NT2/D1 (cell line): ENCODE measurements at regions not wholly inside any gene's neighbourhood (a gene's known extent, or its start where the extent isn't known, plus 50 kb on each side); places are given as distances from the start of the nearest gene placed in this dataset.

Experiments
- DNase-seq: peaks from one replicate; pipeline ENCODE4 v3.0.0-alpha.2; 2011; ENCODE audit warnings: low read depth, low spot score
- H3K27me3 ChIP-seq: 2 replicates; pipeline ENCODE4 v1.6.0; 2011; ENCODE audit warnings: mild to moderate bottlenecking; ENCODE audit not compliant: insufficient read length, insufficient read depth
- H3K36me3 ChIP-seq: 2 replicates; pipeline ENCODE4 v1.6.1; 2011; ENCODE audit warnings: mild to moderate bottlenecking, low read length, mixed read lengths; ENCODE audit not compliant: insufficient read depth, insufficient read length
- H3K4me1 ChIP-seq: 2 replicates; pipeline ENCODE4 v1.5.1; 2011; ENCODE audit not compliant: insufficient read depth, insufficient read length
- H3K4me3 ChIP-seq: 2 replicates; pipeline ENCODE4 v1.5.1; 2011; ENCODE audit warnings: low read depth; ENCODE audit not compliant: insufficient read length
- H3K9ac ChIP-seq: 2 replicates; pipeline ENCODE4 v1.6.0; 2011; ENCODE audit warnings: low read depth; ENCODE audit not compliant: insufficient read length
- H3K9me3 ChIP-seq: 2 replicates; pipeline ENCODE4 v1.5.1; 2011; ENCODE audit warnings: mild to moderate bottlenecking, low read length; ENCODE audit not compliant: insufficient read depth
- SUZ12 ChIP-seq: IDR thresholded peaks from 2 replicates; pipeline ENCODE4 v1.6.1; 2011; ENCODE audit not compliant: insufficient read length, insufficient read depth; ENCODE audit errors: extremely low read depth
- YY1 ChIP-seq: IDR thresholded peaks from 2 replicates; pipeline ENCODE4 v1.6.1; 2011; ENCODE audit not compliant: insufficient read length, insufficient read depth
- ZNF274 ChIP-seq: IDR thresholded peaks from 2 replicates; pipeline ENCODE4 v1.6.1; 2011; ENCODE audit warnings: mild to moderate bottlenecking, low read depth, low read length

GRCh38 chr10:4730998-4731397, 95.0 kb upstream of the AKR1E2 start:
- Histone ChIP-seq H3K9me3 (no peaks in the 10 kb centered on the region), H3K27me3 (no peaks in the 10 kb centered on the region), H3K36me3 (no peaks in the 10 kb centered on the region), H3K4me1 (no peaks in the 10 kb centered on the region), H3K9ac (no peak overlapping the region), H3K4me3 (no peak overlapping the region)
- no peak for DNase-seq
- TF ChIP-seq YY1 (no peak), ZNF274 (no peak), SUZ12 (no peak)

GRCh38 chr10:4725917-4726606, 99.9 kb upstream of the AKR1E2 start:
- Histone ChIP-seq H3K4me3 (no peak overlapping the region), H3K36me3 (no peaks in the 10 kb centered on the region), H3K27me3 (no peaks in the 10 kb centered on the region), H3K9me3 (no peaks in the 10 kb centered on the region), H3K9ac (no peak overlapping the region), H3K4me1 (no peaks in the 10 kb centered on the region)
- TF ChIP-seq SUZ12 (no peak), ZNF274 (no peak), YY1 (no peak)
- no peak for DNase-seq

- no peaks in the 10 kb centered on the region for H3K27me3 ChIP-seq
- no peak for TF ChIP-seq YY1
- no peak for TF ChIP-seq ZNF274
- TF ChIP-seq SUZ12 = no peak
- no peak for DNase-seq
- no peaks in the 10 kb centered on the region for H3K9me3 ChIP-seq
- no peaks in the 10 kb centered on the region for H3K4me1 ChIP-seq
- H3K36me3 ChIP-seq = no peaks in the 10 kb centered on the region
- H3K9ac ChIP-seq = no peak overlapping the region
- no peak overlapping the region for H3K4me3 ChIP-seq
Measured at GRCh38 chr10:4723860-4724259, 102.1 kb upstream of the AKR1E2 start.

- no peaks in the 10 kb centered on the region for H3K36me3 ChIP-seq
- no peaks in the 10 kb centered on the region for H3K4me1 ChIP-seq
- H3K9me3 ChIP-seq = no peaks in the 10 kb centered on the region
- H3K27me3 ChIP-seq = no peaks in the 10 kb centered on the region
- no peak for TF ChIP-seq ZNF274
- H3K9ac ChIP-seq = no peak overlapping the region
- DNase-seq = no peak
- H3K4me3 ChIP-seq = no peak overlapping the region
Measured at GRCh38 chr10:4721999-4722753, 103.8 kb upstream of the AKR1E2 start.

GRCh38 chr10:4720463-4720862, 105.5 kb upstream of the AKR1E2 start:
- TF ChIP-seq YY1 (no peak), SUZ12 (no peak), ZNF274 (no peak)
- Histone ChIP-seq H3K9me3 (no peaks in the 10 kb centered on the region), H3K9ac (no peak overlapping the region), H3K4me3 (no peak overlapping the region), H3K4me1 (no peaks in the 10 kb centered on the region), H3K27me3 (no peaks in the 10 kb centered on the region), H3K36me3 (no peaks in the 10 kb centered on the region)
- no peak for DNase-seq

GRCh38 chr10:4719671-4720070, 106.3 kb upstream of the AKR1E2 start:
- no peaks in the 10 kb centered on the region for H3K36me3 ChIP-seq
- H3K9me3 ChIP-seq = no peaks in the 10 kb centered on the region
- H3K27me3 ChIP-seq = no peaks in the 10 kb centered on the region
- no peak for TF ChIP-seq SUZ12
- TF ChIP-seq ZNF274 = no peak
- no peak for TF ChIP-seq YY1
- DNase-seq = no peak
- H3K4me3 ChIP-seq = no peak overlapping the region
- H3K4me1 ChIP-seq = no peaks in the 10 kb centered on the region
- no peak overlapping the region for H3K9ac ChIP-seq

- no peaks in the 10 kb centered on the region for H3K27me3 ChIP-seq
- H3K9ac ChIP-seq = no peak overlapping the region
- no peaks in the 10 kb centered on the region for H3K9me3 ChIP-seq
- no peaks in the 10 kb centered on the region for H3K36me3 ChIP-seq
- TF ChIP-seq YY1 = no peak
- TF ChIP-seq SUZ12 = no peak
- TF ChIP-seq ZNF274 = no peak
- no peaks in the 10 kb centered on the region for H3K4me1 ChIP-seq
- no peak for DNase-seq
- H3K4me3 ChIP-seq = no peak overlapping the region
Measured at GRCh38 chr10:4719036-4719435, 107.0 kb upstream of the AKR1E2 start.

- Histone ChIP-seq H3K36me3 (no peaks in the 10 kb centered on the region), H3K27me3 (no peaks in the 10 kb centered on the region), H3K4me3 (no peak overlapping the region), H3K9me3 (no peaks in the 10 kb centered on the region), H3K9ac (no peak overlapping the region), H3K4me1 (no peaks in the 10 kb centered on the region)
- no peak for DNase-seq
- no peak for TF ChIP-seq ZNF274
- TF ChIP-seq SUZ12 = no peak
- TF ChIP-seq YY1 = no peak
Measured at GRCh38 chr10:4718544-4718943, 107.5 kb upstream of the AKR1E2 start.
